ENCODE measurements at regions not wholly inside any gene's neighbourhood (a gene's known extent, or its start where the extent isn't known, plus 50 kb on each side); places are given as distances from the start of the nearest gene placed in this dataset.

DNA sequence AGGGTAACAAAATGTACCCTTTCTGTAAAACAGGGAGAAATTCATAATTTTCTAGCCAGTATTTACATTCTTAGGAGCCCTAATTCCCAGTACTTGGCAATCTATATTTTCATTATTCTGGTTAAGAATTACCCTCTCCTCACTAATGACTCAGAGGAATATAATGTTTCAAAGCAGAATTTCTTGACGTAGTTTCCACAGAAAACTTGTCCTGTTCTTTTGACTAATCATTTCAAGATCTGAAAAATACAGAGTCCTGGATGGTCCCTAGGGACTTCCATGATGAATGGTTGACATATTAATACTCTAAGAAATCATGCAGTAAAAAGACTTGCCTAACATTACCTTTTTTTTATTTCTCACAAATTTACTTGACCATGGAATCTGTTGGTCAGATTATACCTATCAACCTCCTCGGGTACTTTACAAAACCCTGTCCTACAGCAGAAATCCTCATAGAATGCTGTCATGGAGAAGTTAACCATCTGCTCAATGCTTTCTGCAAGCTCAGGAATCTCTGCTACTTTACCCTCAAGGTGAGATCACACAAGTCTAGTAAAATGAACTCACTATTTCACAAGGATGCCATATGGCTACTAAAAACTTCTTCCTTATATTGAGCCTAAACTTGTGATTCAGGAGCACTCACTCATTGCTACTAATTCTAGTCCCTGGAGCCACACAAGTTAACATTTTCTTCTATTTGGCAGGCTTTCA, 202.1 kb upstream of the CNR1 start:
- TF ChIP-seq, protein P1, sequence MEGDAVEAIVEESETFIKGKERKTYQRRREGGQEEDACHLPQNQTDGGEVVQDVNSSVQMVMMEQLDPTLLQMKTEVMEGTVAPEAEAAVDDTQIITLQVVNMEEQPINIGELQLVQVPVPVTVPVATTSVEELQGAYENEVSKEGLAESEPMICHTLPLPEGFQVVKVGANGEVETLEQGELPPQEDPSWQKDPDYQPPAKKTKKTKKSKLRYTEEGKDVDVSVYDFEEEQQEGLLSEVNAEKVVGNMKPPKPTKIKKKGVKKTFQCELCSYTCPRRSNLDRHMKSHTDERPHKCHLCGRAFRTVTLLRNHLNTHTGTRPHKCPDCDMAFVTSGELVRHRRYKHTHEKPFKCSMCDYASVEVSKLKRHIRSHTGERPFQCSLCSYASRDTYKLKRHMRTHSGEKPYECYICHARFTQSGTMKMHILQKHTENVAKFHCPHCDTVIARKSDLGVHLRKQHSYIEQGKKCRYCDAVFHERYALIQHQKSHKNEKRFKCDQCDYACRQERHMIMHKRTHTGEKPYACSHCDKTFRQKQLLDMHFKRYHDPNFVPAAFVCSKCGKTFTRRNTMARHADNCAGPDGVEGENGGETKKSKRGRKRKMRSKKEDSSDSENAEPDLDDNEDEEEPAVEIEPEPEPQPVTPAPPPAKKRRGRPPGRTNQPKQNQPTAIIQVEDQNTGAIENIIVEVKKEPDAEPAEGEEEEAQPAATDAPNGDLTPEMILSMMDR (IDR thresholded peaks at IDR 0.05), result no peak
- TF ChIP-seq POLR2A (IDR thresholded peaks at IDR 0.05) (no peak), EP300 (IDR thresholded peaks at IDR 0.05) (peak; percentile 7 to 83 (median 41)), POLR2AphosphoS5 (IDR thresholded peaks at IDR 0.05) (peak in 1 of 4 donors; percentile 50)
